ENCODE measurements at regions not wholly inside any gene's neighbourhood (a gene's known extent, or its start where the extent isn't known, plus 50 kb on each side); places are given as distances from the start of the nearest gene placed in this dataset.

DNA sequence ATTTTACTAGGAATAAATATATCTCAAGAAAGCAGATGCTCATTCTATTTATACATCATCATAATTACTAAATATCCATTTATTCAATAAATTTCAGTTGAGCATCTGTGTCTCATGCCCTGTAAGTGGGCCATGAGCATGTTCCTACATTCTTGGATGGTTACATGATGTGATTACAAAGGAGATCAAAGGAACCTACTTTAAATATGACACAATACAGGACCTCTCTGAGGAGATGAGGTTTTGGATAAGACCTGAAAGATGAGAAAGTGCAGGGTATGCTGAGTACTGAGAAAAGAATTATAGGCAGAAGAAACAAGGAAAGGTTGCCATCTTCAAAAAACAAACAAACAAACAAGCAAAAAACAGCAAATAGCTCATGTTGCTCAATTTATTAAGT lies 105.4 kb upstream of the CNTN1 start:
- Histone ChIP-seq H3K36me3 (no peaks in the 10 kb centered on the region), H3K4me1 (no peaks in the 10 kb centered on the region), H3K4me3 (no peak overlapping the region), H3K27me3 (no peaks in the 10 kb centered on the region), H3K27ac (no peak overlapping the region), H3K9me3 (peaks cover 0 to 22% (median 16%) of the 10 kb centered on the region in 4 donors)
- DNase-seq = no peak
- intact Hi-C loops (cut with DNase I; ENCODE audit: low total_unique reads) = no loop called here
- no peak for TF ChIP-seq POLR2AphosphoS5 (IDR thresholded peaks at IDR 0.05)

DNA sequence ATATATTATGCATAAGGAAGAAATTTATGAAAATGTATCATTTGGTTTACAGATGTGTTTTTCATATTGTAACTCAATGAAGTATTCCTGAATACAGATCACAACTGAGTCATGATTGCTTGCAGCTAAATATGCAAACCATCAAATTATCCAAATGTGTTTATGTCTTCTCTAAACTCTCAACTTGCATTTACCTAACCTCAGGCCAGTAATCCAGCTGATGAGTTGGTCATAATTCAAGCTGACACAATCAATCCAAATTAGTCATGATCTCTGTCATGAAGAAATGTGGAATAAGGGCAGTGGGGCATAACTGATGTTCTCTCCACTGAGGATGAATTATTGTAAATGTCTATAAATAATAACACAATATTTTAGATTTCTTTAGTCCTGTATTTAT lies 104.8 kb upstream of the CNTN1 start:
- DNase-seq = no peak
- Histone ChIP-seq H3K27me3 (no peaks in the 10 kb centered on the region), H3K36me3 (no peaks in the 10 kb centered on the region), H3K9me3 (peaks cover 0 to 18% (median 14%) of the 10 kb centered on the region in 4 donors), H3K4me1 (no peaks in the 10 kb centered on the region), H3K27ac (no peak overlapping the region), H3K4me3 (no peak overlapping the region)
- intact Hi-C loops (cut with DNase I; ENCODE audit: low total_unique reads) = no loop called here
- TF ChIP-seq, protein P1, sequence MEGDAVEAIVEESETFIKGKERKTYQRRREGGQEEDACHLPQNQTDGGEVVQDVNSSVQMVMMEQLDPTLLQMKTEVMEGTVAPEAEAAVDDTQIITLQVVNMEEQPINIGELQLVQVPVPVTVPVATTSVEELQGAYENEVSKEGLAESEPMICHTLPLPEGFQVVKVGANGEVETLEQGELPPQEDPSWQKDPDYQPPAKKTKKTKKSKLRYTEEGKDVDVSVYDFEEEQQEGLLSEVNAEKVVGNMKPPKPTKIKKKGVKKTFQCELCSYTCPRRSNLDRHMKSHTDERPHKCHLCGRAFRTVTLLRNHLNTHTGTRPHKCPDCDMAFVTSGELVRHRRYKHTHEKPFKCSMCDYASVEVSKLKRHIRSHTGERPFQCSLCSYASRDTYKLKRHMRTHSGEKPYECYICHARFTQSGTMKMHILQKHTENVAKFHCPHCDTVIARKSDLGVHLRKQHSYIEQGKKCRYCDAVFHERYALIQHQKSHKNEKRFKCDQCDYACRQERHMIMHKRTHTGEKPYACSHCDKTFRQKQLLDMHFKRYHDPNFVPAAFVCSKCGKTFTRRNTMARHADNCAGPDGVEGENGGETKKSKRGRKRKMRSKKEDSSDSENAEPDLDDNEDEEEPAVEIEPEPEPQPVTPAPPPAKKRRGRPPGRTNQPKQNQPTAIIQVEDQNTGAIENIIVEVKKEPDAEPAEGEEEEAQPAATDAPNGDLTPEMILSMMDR (IDR thresholded peaks at IDR 0.05) = no peak
- TF ChIP-seq EP300 (IDR thresholded peaks at IDR 0.05) (no peak), POLR2A (IDR thresholded peaks at IDR 0.05) (no peak), POLR2AphosphoS5 (IDR thresholded peaks at IDR 0.05) (no peak)

DNA sequence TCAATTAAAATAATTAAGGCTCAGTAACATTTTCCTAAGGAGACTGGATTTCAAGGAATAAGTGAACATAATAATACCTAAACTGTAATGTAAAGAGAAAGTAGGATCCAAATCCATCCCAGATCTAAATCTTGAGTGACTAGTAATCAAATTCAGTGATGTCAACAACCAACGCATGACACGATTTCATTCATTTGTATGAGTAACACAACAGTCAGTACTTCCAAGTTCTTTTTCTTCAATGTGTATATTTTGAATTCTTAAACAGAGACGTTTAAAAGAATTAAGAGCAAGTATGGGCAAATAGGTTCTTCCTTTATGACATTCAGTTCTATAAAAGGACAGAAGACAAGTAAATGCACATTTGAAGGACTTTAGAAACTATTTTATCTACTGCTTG lies 104.3 kb upstream of the CNTN1 start:
- no peak overlapping the region for H3K27ac ChIP-seq
- H3K4me1 ChIP-seq = no peaks in the 10 kb centered on the region
- no peak for DNase-seq
- 74 to 90% (median 84%) methylated on average over 3 of the region's 3 CpGs for WGBS, 5 donors
- no peaks in the 10 kb centered on the region for H3K36me3 ChIP-seq
- H3K9me3 ChIP-seq = peaks cover 0 to 18% (median 14%) of the 10 kb centered on the region in 4 donors
- intact Hi-C loops (cut with DNase I; ENCODE audit: low total_unique reads) = no loop called here
- TF ChIP-seq, protein P1 (IDR thresholded peaks at IDR 0.05) = no peak
- TF ChIP-seq EP300 (IDR thresholded peaks at IDR 0.05) (no peak), POLR2AphosphoS5 (IDR thresholded peaks at IDR 0.05) (no peak)
- H3K4me3 ChIP-seq = no peak overlapping the region
- no peaks in the 10 kb centered on the region for H3K27me3 ChIP-seq

DNA sequence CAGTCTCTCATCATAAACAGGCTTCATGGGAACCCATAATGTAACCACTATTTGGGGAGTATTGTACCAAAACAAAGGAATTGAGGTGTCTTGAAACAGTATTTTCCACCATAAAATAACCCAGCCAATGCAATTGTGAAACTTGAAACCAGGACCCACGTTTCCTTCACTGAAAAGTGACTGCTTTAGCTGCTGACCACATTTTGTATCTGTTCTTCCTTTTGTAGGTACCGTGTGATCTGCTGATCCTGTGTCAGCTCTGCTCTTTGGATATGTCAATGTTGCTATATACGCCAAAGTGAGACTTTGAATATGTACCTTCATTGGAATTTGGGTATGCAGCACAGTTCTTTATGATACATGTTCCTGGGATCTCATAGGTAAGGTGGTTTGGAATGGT lies 95.1 kb upstream of the CNTN1 start:
- TF ChIP-seq, protein P1 (IDR thresholded peaks at IDR 0.05) = no peak
- no peak for TF ChIP-seq EP300 (IDR thresholded peaks at IDR 0.05)
- no peak for TF ChIP-seq POLR2AphosphoS5 (IDR thresholded peaks at IDR 0.05)
- TF ChIP-seq POLR2A (IDR thresholded peaks at IDR 0.05) = no peak
- no peaks in the 10 kb centered on the region for H3K9me3 ChIP-seq
- no peak overlapping the region for H3K4me3 ChIP-seq
- DNase-seq = no peak
- no peak overlapping the region for H3K27ac ChIP-seq
- no peaks in the 10 kb centered on the region for H3K4me1 ChIP-seq
- 57 to 63% (median 60%) methylated on average over 3 of the region's 3 CpGs for WGBS, 5 donors
- H3K36me3 ChIP-seq = no peaks in the 10 kb centered on the region
- H3K27me3 ChIP-seq = no peaks in the 10 kb centered on the region
- intact Hi-C loops (cut with DNase I; ENCODE audit: low total_unique reads) = no loop called here

DNA sequence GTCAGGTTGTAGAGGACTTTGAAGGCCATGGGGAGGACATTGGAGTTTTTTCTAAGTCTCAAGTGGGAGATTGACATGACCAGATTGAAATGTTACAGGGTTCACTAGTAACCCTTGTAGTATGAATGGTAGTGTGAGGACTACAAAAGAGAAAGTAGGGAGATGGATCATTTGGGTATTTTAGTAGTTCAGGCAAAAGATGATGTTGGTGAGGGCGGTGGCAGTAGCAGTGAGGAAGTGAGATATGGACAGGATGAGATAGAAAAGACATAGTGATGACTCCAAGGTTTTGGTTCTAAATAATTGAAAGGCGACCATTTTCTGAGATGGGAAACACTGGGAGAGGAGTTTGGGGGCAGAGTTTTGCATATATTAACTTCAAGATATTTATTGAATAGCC lies 94.2 kb upstream of the CNTN1 start:
- Histone ChIP-seq H3K4me1 (no peaks in the 10 kb centered on the region), H3K9me3 (no peaks in the 10 kb centered on the region), H3K27me3 (no peaks in the 10 kb centered on the region), H3K4me3 (no peak overlapping the region), H3K36me3 (no peaks in the 10 kb centered on the region), H3K27ac (no peak overlapping the region)
- intact Hi-C loops (cut with DNase I; ENCODE audit: low total_unique reads) = no loop called here
- WGBS, 5 donors = 73 to 88% (median 81%) methylated on average over 2 of the region's 2 CpGs
- TF ChIP-seq POLR2A (IDR thresholded peaks at IDR 0.05) = no peak
- no peak for TF ChIP-seq POLR2AphosphoS5 (IDR thresholded peaks at IDR 0.05)
- TF ChIP-seq, protein P1 (IDR thresholded peaks at IDR 0.05) = no peak
- TF ChIP-seq EP300 (IDR thresholded peaks at IDR 0.05) = no peak
- DNase-seq = no peak

Data from stomach (tissue), 8 donors.